ENCODE measurements at regions not wholly inside any gene's neighbourhood (a gene's known extent, or its start where the extent isn't known, plus 50 kb on each side); places are given as distances from the start of the nearest gene placed in this dataset.

DNA sequence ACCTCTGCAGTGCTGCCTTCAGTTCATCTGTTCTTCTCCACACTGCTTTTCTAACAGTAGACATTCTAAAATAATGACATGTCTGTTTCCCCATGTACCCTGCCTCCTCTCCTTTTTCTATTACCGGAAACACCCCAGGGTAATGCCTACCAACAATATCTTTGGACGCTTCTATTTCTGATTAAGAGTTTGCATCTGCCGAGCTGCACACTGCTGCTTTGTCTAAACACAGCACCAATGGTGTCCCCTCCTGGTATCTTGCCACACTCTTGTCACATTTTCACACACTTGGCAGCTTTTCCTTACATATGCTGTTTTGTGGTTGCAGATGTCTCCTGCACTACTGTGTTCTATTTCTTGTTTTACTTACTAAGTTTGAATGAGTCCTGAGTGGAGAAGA lies 288.8 kb downstream of the GRIA2 start:
- Histone ChIP-seq H3K4me3 (no peak overlapping the region), H3K4me1 (no peaks in the 10 kb centered on the region), H3K9me3 (no peaks in the 10 kb centered on the region), H3K27ac (no peak overlapping the region), H3K27me3 (no peaks in the 10 kb centered on the region), H3K36me3 (no peaks in the 10 kb centered on the region)
- DNase-seq (ENCODE audit: low spot score in 2 of 2): no peak
- no peak for TF ChIP-seq POLR2A (IDR thresholded peaks at IDR 0.05)
- no peak for TF ChIP-seq EP300 (IDR thresholded peaks at IDR 0.05)
- TF ChIP-seq, protein P1, sequence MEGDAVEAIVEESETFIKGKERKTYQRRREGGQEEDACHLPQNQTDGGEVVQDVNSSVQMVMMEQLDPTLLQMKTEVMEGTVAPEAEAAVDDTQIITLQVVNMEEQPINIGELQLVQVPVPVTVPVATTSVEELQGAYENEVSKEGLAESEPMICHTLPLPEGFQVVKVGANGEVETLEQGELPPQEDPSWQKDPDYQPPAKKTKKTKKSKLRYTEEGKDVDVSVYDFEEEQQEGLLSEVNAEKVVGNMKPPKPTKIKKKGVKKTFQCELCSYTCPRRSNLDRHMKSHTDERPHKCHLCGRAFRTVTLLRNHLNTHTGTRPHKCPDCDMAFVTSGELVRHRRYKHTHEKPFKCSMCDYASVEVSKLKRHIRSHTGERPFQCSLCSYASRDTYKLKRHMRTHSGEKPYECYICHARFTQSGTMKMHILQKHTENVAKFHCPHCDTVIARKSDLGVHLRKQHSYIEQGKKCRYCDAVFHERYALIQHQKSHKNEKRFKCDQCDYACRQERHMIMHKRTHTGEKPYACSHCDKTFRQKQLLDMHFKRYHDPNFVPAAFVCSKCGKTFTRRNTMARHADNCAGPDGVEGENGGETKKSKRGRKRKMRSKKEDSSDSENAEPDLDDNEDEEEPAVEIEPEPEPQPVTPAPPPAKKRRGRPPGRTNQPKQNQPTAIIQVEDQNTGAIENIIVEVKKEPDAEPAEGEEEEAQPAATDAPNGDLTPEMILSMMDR (IDR thresholded peaks at IDR 0.05): no peak
- WGBS, 2 donors: 37 to 41% methylated on average over 3 of the region's 3 CpGs

GRCh38 chr4:157502656-157503055 lies 282.1 kb downstream of the GRIA2 start:
- Histone ChIP-seq H3K4me1 (peaks cover 0 to 3% (median 0%) of the 10 kb centered on the region in 4 donors), H3K36me3 (no peaks in the 10 kb centered on the region), H3K27me3 (no peaks in the 10 kb centered on the region), H3K27ac (no peak overlapping the region), H3K4me3 (no peak overlapping the region), H3K9me3 (no peaks in the 10 kb centered on the region)
- DNase-seq (ENCODE audit: low spot score in 2 of 2): no peak
- TF ChIP-seq, protein P1 (IDR thresholded peaks at IDR 0.05): no peak
- TF ChIP-seq POLR2A (IDR thresholded peaks at IDR 0.05) (no peak), EP300 (IDR thresholded peaks at IDR 0.05) (no peak)
- 58 to 62% methylated on average over 2 of the region's 2 CpGs for WGBS, 2 donors

- no peak for DNase-seq (ENCODE audit: low spot score in 2 of 2)
- no peaks in the 10 kb centered on the region for H3K27me3 ChIP-seq
- H3K4me3 ChIP-seq: no peak overlapping the region
- no peak for TF ChIP-seq POLR2A (IDR thresholded peaks at IDR 0.05)
- TF ChIP-seq, protein P1 (IDR thresholded peaks at IDR 0.05): no peak
- no peak for TF ChIP-seq EP300 (IDR thresholded peaks at IDR 0.05)
- H3K36me3 ChIP-seq: no peaks in the 10 kb centered on the region
- no peaks in the 10 kb centered on the region for H3K4me1 ChIP-seq
- H3K27ac ChIP-seq: no peak overlapping the region
- H3K9me3 ChIP-seq: no peaks in the 10 kb centered on the region
- WGBS, 2 donors: 25 to 32% methylated on average over 3 of the region's 3 CpGs
These were observed 239.3 kb downstream of the GRIA2 start for GRCh38 chr4:157459785-157460184.

GRCh38 chr4:157447195-157447594 lies 226.7 kb downstream of the GRIA2 start:
- TF ChIP-seq POLR2A (IDR thresholded peaks at IDR 0.05) (no peak), EP300 (IDR thresholded peaks at IDR 0.05) (no peak)
- TF ChIP-seq, protein P1 (IDR thresholded peaks at IDR 0.05): no peak
- H3K27me3 ChIP-seq: no peaks in the 10 kb centered on the region
- H3K9me3 ChIP-seq: no peaks in the 10 kb centered on the region
- no peak for DNase-seq (ENCODE audit: low spot score in 2 of 2)
- H3K4me3 ChIP-seq: no peak overlapping the region
- 38 to 52% methylated on average over 3 of the region's 3 CpGs for WGBS, 2 donors
- H3K36me3 ChIP-seq: no peaks in the 10 kb centered on the region
- H3K27ac ChIP-seq: no peak overlapping the region
- no peaks in the 10 kb centered on the region for H3K4me1 ChIP-seq

- Histone ChIP-seq H3K27me3 (no peaks in the 10 kb centered on the region), H3K27ac (no peak overlapping the region), H3K36me3 (no peaks in the 10 kb centered on the region), H3K4me3 (no peak overlapping the region), H3K4me1 (no peaks in the 10 kb centered on the region), H3K9me3 (no peaks in the 10 kb centered on the region)
- DNase-seq (ENCODE audit: low spot score in 2 of 2): no peak
- no peak for TF ChIP-seq EP300 (IDR thresholded peaks at IDR 0.05)
- TF ChIP-seq, protein P1 (IDR thresholded peaks at IDR 0.05): no peak
- no peak for TF ChIP-seq POLR2A (IDR thresholded peaks at IDR 0.05)
- 94 to 97% methylated on average over 7 to 9 of the region's 9 CpGs for WGBS, 2 donors
These were observed 223.5 kb downstream of the GRIA2 start for GRCh38 chr4:157444014-157444413.

Measured in tibial nerve (tissue), 4 donors.